Mucosa of gallbladder (tissue), 1 donor: ENCODE measurements at regions not wholly inside any gene's neighbourhood (a gene's known extent, or its start where the extent isn't known, plus 50 kb on each side); places are given as distances from the start of the nearest gene placed in this dataset.

ENCODE experiments used
- DNase-seq: peaks from one replicate; pipeline ENCODE4 v3.0.0-alpha.2; 2020; ENCODE audit warnings: low spot score
- donor health status: DM: no; HTN: no; CAD: no.

GRCh38 chr12:124188561-124189405 lies 106.1 kb upstream of the RFLNA start:
- peak; percentile 69 for DNase-seq

DNA sequence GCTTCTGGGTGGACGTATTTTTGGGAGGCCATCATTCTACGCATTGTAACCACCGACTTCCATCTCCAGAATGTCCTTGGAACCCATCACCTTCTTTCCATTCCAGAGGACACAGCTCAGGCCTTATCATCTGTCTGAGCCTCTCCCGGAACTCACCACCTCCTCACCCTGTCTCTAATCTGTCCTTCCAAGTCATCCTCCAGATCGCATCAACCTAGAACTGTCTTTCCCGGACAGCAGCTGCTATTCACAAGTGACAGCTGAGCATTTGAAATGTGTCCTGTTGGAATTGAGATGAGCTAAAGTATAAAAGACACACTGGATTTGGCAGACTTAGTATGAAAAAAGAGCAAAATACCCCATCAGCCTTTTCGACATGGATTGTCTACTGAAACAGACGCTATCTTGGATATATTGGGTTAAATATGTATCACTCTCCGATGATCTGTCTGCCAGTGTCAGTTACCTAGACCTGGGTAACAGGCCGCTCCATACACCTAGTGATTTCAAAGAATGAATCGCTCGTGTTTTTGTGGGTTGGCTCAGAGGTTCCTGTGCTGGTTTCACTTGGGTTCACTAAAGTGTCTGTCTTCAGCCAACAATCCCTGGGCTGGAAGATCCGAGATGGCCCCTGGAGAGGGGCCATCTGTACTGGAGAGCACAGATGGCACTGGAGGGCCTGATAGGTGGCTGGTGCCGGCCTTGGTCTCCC lies 104.4 kb upstream of the RFLNA start:
- no peak for DNase-seq

DNA sequence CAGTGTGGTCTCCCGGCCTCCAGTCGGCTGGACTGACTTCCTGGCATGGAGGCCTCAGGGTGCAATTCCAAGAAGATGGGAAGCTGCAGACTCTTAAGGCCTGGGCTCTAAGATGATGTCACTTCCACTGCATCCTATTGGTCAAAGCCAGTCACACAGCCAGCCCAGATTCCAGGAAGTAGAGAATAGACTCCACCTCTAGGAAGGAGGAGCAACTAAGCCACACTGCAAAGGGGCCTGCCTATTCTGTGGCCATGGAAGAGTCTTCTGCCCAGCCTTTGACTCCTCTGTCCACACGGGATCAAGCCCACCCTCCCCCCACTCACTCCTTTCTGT lies 103.9 kb upstream of the RFLNA start:
- no peak for DNase-seq

DNA sequence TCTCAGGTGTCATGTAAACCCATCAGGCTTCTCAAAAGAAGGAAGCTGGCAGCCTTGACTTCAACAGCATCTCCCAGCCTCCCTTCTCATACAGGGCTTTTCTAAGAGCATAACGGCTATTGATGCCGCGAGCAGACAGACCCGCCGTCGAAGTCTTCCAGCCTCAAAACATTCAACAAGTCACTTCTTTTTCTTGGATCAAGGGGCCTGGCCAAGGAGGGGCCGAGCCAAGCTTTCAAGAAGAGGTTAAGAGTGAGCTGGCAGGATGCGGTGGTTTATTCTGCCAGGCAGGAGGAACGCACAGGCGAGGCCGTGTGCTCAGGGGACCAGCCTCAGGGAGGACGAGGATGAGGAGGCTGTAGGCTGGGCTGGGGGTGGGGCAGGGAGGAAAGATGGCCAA lies 102.9 kb upstream of the RFLNA start:
- DNase-seq: no peak

DNA sequence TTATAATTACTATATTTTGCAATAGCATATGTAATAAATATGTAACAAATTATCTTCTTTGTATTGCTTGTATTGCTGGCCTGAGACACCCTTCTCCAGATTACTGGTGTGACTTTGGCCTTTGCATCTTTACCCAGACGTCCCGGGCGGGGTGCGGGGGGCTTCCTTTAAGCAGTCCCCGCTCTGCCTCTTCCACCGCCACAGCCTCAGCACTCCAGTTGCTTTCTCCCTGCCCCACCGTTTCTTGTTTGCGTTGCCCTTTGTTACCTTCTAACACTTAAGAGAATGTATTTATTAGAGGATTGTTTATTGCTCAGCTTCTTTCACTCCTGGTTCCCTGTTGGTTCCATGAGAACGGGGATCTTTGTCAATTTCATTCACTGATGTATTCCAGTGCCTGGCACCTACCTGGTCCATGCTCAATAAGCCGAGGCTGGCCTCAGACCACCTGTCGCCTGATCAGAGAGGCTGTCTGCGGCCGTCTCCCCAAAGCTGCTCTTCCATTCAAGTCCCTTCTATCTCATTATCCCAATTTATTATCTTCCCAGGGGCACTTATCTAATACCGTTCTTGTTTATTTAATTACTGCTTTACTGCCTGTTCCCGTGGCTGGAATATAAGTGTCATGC lies 100.5 kb upstream of the RFLNA start:
- DNase-seq: no peak

GRCh38 chr12:124194893-124195566 lies 99.9 kb upstream of the RFLNA start:
- DNase-seq: no peak

- DNase-seq: no peak
Measured at GRCh38 chr12:124195567-124195942, 99.3 kb upstream of the RFLNA start.

DNA sequence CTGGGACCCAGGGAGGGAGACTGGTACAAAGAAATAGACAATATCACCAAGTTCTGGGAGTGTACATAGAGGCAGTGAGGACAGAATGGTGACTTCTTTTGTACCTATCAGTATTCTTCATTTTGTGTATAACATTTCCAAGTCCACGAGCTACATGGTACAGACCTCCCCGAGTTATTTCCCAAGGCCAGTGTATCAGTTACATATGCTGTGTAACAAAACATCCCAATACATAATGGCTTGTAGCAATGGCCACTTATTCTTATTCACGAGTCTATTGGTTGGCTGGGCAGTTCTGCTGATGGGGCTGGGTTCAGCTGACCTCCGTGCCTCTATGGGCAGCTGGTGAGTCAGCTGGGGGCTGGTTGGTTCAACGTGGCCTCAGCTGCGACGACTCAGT lies 98.7 kb upstream of the RFLNA start:
- DNase-seq: no peak

GRCh38 chr12:124201248-124201647 lies 93.6 kb upstream of the RFLNA start:
- no peak for DNase-seq

GRCh38 chr12:124203176-124203575 lies 91.7 kb upstream of the RFLNA start:
- no peak for DNase-seq

DNA sequence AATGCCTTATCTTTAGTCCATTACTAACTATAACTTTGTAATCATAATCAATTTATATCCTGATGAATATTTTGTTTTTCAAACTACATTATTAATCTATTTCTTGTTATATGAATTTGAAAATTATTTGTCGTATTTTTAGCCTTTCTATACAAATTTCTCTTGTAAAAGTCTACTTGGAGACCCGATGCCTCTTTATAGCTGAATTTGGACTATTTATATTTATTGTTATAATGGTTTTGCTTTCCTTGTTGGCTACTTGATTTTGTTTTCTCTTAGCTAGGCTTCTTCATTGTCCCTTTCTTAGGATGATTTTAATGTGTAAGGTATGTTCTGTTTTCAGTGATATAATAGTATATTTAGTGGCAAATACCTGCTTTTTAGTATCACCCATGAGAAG lies 89.5 kb upstream of the RFLNA start:
- DNase-seq: no peak

DNA sequence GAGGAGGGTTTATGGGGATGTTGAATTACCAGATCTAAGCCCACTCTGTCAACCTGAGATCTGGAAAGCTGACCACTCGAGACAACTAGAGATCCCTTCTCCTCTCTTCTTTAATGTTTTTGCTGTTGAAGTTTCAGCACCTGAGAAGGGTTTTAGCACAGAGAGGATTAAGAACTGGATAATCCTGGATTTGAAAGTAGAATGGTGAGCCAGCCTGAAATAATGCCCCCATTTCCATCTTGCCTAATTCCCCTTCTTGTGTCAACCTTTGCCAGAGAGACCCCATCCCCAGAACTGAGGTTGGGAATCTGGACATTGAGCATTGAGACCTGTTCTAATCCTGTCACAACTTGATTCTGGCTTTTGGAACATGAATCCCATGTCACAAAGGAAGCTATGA lies 87.8 kb upstream of the RFLNA start:
- no peak for DNase-seq

DNA sequence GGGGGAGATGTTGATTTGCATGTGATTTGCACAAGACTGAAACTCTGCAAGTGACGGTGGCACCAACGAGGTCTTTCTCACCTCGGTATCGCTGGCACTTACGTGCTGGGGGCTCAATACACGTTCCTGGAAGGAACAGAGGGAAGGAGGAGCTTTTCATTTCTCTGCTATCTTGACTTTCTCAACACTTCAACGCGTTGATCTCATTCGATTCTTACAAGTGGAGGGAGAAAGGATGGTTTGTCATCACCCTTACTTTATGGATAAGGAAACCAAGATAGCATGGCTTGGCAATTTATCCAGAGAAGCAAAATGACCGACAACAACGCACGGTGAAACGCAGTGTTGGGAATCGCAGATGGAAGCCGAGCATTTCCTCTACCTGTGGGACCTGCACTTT lies 87.3 kb upstream of the RFLNA start:
- no peak for DNase-seq

- DNase-seq: no peak
Measured at GRCh38 chr12:124208489-124208888, 86.4 kb upstream of the RFLNA start.

DNA sequence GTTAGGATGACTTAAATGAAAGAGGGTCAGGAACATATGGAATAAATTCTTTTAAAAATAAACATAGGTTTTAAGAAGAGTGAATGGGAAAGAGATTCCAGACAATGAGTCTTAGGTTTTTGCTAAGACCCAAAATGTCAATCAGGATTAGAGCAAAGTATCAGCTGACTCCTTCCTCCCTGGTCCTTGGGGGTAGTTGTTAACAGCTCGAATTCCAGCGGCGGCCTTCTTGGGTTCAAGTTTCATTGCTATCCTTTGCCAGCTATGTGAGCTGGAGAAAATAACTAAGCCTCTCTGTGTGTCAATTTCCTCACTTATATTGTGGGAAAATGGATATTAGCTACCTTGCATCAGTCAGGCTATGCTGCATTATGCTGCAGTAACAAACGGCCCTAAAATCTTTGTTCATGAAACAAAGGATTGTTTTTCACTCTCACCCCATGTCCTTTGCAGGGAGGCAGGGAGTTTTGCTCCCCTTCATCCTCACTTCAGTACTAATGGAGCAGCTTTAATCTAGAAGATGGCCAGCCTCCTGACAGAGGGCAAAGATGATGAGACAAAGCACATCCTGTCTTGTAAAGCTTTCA lies 83.8 kb upstream of the RFLNA start:
- DNase-seq: no peak

GRCh38 chr12:124211753-124212152 lies 83.1 kb upstream of the RFLNA start:
- no peak for DNase-seq

GRCh38 chr12:124213666-124214347 lies 81.1 kb upstream of the RFLNA start:
- DNase-seq: no peak

- no peak for DNase-seq
Measured at GRCh38 chr12:124214574-124214973, 80.3 kb upstream of the RFLNA start.

DNA sequence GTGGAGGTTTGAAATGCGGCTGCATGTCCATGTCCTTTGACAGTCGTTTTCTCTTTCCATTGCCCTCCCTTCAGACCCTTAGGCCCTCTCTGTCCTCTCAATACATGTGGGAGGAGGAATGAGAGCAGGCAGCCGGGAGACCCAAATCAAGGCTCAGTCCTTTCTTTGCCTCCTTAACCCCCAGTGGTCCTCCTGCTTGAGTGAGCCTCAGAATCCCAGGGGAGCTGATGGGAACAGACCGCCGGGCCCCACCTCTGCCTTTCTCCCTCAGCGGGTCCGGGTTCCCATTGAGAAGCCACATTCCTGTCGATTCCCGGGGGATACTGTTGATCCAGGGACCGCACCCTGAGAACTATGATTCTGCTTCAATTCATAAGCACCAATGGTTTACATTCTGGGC lies 77.9 kb upstream of the RFLNA start:
- DNase-seq: no peak

GRCh38 chr12:124217508-124218242 lies 77.2 kb upstream of the RFLNA start:
- DNase-seq: no peak

DNA sequence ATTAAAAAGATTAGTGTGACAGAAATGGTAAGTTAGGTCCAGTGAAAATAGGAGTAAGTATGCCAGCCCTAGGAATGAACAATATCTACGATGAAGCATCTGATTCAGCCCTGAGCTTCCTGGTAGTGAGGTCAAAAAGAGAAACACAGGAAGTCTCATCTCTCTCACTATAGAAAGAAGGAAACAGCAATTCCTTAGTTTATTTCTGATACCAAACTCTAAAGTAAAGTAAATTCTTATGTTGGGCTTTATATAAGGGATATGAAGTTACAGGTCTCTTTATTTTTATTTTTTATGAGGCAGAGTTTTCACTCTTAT lies 76.7 kb upstream of the RFLNA start:
- no peak for DNase-seq
